GM12873 (cell line): ENCODE measurements at regions not wholly inside any gene's neighbourhood (a gene's known extent, or its start where the extent isn't known, plus 50 kb on each side); places are given as distances from the start of the nearest gene placed in this dataset.

Experiments
- TF ChIP-seq, protein P1 (sequence below): IDR thresholded peaks from 2 replicates; pipeline ENCODE4 v1.5.1; 2012; ENCODE audit warnings: low read depth, mild to moderate bottlenecking, moderate library complexity, low read length, control low read depth; ENCODE audit not compliant: insufficient read depth; ENCODE audit errors: missing control alignments

DNA sequence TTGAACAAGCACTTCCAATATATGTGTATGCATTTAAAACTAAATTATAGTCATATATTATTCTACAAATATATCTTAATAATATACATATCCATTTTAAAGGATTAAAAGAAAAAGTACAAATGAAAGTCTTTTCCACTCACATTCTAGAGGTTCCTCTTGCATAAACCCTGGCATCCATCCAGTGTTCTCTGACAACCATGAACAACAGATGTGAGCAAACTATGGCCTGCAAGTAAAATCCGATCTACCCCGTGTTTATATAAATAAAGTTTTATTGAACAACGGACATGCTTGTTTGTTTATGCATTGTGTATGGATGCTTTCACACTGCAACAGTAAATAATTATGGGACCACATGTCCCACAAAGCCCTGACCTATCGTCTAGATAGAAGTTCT, 1122.3 kb downstream of the EPHA7 start:
- TF ChIP-seq, protein P1, sequence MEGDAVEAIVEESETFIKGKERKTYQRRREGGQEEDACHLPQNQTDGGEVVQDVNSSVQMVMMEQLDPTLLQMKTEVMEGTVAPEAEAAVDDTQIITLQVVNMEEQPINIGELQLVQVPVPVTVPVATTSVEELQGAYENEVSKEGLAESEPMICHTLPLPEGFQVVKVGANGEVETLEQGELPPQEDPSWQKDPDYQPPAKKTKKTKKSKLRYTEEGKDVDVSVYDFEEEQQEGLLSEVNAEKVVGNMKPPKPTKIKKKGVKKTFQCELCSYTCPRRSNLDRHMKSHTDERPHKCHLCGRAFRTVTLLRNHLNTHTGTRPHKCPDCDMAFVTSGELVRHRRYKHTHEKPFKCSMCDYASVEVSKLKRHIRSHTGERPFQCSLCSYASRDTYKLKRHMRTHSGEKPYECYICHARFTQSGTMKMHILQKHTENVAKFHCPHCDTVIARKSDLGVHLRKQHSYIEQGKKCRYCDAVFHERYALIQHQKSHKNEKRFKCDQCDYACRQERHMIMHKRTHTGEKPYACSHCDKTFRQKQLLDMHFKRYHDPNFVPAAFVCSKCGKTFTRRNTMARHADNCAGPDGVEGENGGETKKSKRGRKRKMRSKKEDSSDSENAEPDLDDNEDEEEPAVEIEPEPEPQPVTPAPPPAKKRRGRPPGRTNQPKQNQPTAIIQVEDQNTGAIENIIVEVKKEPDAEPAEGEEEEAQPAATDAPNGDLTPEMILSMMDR = no peak

DNA sequence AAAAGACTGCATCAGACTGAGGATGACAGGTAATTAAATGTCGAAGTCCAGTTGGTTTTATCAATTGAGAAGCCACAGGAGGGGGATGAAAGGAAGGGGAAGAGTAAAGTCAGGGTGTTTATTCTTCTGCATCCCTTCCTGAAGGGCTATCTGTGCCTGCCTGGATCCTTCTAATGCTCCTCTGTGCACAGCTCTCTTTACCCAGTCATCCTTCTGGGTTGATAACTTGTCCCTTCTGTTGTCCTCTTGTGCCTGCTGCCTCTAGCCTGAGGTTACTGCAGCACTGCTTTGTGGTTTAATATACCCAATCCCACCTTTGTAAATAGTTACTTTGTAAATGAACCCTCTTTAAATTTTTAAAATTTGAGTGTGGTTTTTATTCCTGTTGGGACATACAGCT, 1127.3 kb downstream of the EPHA7 start:
- TF ChIP-seq, protein P1 = no peak

DNA sequence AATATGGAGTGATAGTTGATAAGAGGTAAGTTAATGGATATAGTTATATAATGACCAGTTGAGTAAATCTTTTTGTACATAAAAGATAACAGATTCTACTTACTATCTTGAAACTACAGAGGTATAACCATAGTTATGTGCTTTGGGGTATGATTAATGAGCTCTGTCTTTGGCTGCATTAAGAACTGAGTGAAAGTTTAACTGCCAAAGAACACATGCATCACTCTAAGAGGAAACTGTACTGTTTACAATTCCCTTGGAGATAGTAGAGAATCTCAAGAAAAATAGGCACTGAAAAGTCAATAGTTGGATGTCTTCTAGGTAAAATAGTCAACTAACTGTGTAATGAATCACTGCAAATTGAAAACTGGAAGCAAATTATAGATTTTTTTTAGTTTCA, 1129.5 kb downstream of the EPHA7 start:
- TF ChIP-seq, protein P1 = no peak

DNA sequence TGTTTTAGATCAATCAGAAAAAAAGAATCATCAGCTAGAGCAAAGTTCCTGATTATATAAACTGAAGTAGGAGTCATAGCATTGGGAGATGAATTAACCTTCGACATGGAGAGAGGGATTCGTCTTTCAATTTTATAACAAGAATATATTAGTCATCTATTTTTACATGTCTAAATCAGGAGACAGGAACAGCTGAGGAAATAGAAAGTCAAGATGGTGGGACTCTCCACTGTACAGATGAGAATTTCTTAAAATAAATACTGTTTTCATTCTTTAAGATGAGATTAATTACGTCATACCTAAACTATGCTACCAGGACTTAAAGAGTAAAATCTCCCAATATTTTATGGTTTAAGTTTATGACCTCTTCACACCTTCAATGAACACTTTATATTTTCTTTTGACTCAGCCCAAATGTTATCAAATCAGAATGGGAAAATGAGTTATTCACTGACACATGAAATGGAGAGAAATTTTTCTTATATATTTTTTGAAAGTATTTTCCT, 1137.7 kb downstream of the EPHA7 start:
- TF ChIP-seq, protein P1 = no peak

DNA sequence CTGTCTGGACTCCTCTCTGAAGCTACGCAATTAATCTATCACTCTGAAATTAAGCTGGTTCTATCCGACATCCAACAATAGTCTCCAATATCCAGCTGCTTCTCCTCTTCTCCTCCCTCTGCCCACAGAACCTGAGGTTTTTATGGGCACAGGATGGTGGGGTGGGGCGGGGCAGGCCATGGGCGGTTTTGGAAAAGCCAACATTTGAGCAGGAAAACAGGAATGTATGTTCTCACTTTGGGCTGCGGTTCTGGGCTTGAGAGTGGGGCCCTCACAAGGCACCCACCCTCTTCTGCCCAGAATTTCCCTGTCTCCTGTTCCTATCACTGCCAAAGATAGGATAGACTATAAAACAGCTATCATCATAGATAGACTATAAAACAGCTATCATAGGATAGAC, 1144.2 kb downstream of the EPHA7 start:
- TF ChIP-seq, protein P1 = no peak

DNA sequence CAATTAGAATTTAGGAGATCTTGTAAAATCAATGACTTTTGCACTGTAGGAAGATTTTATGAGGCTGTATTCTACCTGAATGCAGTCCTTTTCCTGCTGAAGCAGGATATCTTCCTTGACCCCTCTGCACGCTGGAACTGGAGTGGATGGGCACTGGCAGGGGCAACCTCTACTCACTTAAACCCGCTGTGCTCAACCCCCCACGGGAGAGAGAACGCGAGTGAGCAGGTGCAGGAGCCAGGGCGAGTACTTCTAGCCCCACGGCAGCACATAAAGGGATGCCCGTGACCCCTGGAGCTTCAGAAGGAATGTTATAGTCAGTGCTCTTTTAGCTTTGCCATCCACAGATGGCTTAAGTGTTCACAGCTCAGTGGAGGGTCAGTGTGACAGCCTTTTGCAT, 1144.8 kb downstream of the EPHA7 start:
- TF ChIP-seq, protein P1 = no peak

DNA sequence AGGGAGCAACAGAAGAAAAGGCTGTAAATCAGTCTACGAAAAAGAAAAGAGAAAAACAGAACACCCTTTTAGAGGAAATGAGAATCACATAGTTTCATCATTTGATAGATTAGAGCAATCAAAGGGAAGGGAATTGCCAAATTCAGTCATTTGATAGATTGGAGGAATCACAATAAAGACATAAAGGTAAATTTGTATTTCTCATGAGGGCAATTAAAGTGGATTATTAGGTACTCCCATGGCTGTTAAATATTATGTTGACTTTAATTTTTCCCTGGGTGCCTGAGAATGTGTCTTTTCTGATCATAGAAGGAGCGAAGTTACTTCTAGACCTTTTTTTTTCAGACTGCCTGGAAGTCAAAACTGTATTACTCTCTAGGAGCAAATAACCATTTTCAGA, 1145.7 kb downstream of the EPHA7 start:
- TF ChIP-seq, protein P1 = no peak
